Activated CD4-positive, alpha-beta T cell treated with anti-CD3 and anti-CD28 coated beads, Interleukin-2, amount 50 U/mL, for 1 hour (primary cell): ENCODE measurements at regions not wholly inside any gene's neighbourhood (a gene's known extent, or its start where the extent isn't known, plus 50 kb on each side); places are given as distances from the start of the nearest gene placed in this dataset.

Experiments
- DNase-seq: peaks from one replicate; pipeline ENCODE4 v3.0.0-alpha.2; 2020

DNA sequence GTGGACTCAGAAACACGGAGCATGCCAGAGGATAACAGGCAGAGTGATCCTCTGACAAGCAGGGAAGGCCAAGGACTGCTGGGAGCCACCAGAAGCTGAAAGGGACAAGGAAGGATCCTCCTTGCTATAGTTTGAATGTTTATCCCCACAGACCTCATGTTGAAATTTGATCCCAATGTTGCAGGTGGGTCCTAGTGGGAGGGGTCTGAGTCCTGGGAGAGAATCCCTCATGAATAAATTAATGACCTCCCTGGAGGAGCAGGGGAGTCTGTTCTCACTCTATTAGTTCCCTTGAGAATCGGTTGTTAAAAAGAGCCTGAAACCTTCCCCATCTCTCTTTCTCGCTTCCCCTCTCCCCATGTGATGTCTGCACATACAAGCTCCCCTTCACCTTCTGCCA lies 124.4 kb downstream of the FBXO15 start:
- no peak for DNase-seq

DNA sequence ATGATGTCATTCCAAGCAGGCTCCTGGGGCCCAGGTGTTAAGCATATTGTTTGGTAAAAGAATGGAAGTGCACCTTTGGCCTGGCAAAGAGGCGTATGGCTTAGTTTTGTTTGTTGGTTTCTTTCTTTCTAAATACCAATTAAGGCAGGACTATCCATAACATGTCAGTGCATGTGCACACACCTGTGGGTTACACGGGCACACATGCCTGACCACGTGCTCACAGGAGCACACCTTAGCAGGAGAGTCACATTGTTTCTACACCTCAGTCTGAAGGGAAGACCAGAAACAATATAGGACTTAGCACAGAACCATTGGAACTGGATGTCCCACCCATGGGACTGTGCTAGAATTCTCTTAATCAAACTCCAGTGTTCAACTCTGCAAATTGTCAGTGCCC lies 127.8 kb downstream of the FBXO15 start:
- DNase-seq: no peak

DNA sequence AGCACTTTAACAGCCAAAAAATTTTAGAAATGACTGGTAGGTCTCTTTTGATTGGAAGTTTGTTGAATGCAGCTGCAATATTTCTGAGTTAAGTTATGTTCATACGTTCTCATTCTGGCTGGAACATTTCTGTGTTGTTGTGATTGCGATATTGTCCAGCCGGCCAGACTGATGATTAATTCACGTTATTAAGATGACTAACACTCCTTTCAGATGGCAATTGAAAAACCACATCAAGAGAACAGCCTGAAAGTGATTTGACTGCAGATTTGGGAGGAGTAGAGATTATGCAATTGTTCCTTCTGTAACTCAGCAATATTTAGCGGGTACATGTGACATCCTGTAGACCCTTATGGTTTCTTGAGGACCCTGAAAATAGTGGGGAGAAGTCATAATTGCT lies 133.7 kb downstream of the FBXO15 start:
- no peak for DNase-seq

DNA sequence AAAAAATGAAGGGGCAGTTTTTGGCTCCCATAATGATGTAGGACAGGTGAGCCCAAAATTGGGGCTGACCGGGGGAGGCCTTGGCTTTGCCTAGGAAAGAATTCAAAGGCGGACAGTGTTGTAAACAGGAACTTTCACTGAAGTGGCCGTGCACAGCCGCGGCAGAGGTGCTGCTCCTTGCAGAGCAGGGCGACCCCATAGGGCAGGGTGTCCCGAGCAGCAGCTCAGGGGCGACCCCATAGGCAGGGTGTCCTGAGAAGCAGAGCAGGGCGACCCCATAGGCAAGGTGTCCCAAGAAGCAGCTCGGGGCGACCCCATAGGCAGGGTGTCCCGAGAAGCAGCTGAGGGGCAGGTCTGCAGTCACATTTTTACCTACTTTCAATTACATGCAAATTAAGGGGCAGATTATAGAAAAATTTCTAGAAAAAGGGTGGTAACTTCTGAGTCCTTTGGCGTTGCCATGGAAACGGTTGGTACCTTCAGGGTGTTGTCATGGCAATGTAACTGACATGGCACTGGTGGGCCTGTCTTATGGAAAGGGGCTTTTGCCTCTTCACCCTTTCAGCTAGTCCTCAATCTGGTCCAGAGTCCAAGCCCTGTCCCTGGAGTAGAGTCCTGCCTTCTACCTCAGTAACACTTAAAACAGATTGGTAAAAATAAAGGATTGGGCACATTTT lies 134.5 kb downstream of the FBXO15 start:
- no peak for DNase-seq

DNA sequence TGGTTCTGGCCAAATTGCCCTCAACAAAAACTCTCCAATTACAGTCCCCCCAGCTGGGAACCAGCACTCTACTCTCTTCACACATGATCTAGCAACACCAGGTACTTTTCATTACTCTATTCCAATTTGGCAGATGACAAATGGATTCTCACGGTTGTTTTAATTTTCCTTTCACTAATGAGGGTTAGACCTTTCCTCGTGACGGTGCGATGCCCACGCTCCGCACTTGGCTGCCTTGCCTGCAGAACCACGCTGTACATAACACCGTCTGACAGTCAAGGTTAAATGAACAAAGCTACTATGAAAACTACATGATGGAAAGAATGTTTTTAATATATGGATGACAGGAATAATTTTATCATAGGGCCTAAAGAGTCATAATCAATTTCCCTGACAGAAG lies 141.5 kb downstream of the FBXO15 start:
- no peak for DNase-seq

DNA sequence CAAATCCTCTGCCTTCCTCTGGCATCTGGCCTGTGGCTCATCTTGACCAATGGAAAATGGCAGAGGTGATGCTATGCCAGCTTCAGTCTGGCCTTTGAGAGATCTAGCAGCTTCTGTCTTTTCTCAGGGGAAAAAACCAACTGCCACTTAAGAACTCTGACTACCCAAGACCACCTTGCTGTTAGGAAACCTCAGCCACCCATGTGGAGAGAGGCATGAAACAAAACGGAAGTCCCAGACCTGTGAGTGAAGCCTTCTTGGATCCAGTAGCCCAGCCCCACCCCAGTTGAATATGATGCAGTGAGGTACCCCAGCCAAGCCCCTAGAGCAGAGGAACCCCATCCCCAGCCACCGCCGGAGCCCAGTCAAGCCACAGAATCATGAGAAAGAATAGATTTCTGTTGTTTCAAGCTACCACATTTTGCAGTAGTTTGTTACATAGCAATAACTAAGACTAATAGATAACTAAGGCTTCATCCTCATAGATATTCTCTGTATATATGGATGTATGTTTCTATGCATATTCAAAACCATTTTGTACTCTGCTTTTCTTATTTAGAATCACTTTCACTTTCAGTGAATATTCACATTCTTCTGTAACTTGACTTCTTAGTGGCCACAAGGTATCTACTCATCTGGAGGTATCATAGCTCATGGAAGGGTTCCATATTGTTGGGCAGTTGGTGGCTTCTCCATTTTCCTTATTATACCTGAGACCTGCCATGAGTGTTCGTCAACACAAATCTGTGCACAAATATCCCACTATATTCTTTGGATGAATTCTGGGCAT lies 142.1 kb downstream of the FBXO15 start:
- DNase-seq: no peak

DNA sequence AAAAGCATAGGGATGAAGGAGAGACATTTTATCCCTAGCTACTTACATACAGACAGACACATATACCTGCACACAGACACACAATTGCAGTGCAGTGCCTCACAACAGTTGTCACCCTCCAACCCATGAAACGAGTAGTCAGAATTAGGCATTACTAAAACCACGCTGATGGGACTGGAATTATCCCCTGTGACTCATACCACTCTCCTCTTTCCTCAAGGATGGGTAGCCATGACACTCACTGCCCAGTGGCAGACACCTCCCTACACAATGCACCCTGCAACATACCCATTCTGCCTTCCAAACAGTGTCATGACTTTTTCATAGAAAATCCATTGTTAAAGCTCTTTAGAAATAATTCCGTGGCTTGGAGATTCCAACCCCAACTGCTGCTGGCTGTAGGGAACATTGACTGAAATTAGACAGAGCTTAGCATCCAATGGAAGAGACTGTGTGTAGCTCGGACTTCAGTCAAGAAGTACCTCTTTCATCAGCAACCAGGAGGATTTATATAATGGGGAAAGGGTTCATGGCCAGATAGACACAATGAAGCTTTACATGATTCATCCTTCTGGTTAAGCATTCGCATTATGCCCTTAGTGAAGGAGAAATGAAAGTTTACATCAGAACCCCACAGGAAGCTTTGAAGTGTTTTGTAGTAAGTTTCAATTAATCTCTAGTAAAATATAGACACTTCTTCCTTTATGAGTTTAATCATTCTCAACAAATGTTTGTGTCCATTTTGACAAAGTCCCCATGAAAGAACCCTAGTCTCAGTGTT lies 155.2 kb downstream of the FBXO15 start:
- DNase-seq: no peak

DNA sequence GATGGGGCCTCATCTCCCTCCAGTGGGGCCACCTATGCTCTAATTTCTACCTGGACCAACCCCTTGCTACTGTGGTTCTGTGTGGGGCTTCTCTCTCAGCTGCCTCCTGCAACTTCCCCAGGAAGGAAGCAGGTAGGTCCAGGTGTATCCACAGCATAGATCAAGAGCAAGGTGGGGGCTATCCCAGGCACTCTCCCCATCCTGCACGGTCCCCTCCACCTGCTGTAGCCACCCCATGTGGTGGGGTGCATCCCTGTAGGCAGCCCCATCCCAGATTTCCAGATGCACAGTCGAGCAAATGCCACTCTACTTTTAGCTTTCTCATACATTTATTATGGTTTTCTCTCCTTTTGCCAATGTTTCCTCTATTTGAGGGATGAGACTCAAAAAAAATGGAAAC lies 156.1 kb downstream of the FBXO15 start:
- DNase-seq: no peak

DNA sequence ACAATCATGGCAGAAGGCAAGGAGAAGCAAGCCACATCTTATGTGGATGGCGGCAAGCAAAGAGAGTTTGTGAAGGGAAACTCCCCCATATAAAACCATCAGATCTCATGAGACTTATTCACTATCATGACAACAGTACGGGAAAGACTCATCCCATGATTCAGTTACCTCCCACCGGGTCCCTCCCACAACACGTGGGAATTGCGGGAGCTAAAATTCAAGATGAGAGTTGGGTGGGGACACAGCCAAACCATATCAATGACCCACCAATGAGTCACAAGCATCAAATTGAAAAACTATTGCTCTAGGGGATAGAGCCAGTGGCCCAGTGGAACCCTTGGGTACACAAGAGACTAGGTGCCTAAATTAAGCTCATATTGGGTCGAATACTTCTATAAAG lies 157.4 kb downstream of the FBXO15 start:
- DNase-seq: no peak

DNA sequence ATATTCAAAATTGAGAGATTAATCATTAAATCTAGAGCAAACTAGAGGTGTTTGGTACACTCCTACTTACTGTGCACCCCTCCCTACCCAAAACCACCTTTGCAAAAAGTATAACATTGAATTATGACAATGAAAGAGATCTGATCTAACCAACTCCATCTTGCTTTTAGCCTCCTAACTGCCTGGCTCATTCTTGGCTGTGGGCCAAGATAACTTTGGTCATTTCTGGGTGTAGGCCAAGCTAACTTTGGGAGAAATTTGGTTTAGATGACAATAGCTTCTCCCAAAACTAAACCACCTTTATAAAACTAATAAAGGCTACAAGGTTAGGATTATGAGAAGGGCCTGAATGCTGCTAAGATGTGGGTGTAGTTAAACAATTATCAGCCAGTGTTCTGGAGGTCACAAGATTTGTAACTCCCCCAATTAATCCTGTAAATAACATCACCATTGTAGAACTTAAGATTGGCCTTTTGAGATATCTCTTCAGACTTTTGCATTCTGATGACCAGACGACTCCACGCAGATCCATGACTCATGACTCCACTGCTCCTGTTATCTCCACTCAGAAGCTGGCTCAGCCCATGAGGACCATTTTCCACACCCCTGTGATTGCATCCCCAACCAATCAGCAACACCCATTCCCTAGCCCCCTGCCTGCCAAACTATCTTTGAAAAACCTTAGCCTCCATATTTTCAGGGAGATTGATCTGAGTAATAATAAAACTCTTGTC lies 160.2 kb downstream of the FBXO15 start:
- no peak for DNase-seq

DNA sequence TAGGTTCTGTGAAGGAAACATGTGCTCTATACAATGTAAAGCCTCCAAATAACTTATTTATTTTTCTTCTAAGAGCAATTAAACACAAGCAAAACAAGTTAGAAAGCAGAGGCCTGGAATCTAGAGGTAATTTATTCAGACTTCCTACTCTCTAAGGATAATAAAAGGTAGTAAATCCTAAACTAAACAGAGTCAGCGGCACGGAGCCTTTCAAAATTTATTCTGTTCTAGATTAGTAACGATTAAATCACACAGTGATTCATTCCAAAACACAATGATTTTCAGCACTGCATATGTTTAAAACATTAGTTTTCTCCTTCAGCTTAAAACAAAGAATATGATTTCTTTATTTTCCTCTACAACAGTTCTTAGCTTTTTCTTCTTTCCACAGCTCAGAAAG lies 160.9 kb downstream of the FBXO15 start:
- DNase-seq: no peak

DNA sequence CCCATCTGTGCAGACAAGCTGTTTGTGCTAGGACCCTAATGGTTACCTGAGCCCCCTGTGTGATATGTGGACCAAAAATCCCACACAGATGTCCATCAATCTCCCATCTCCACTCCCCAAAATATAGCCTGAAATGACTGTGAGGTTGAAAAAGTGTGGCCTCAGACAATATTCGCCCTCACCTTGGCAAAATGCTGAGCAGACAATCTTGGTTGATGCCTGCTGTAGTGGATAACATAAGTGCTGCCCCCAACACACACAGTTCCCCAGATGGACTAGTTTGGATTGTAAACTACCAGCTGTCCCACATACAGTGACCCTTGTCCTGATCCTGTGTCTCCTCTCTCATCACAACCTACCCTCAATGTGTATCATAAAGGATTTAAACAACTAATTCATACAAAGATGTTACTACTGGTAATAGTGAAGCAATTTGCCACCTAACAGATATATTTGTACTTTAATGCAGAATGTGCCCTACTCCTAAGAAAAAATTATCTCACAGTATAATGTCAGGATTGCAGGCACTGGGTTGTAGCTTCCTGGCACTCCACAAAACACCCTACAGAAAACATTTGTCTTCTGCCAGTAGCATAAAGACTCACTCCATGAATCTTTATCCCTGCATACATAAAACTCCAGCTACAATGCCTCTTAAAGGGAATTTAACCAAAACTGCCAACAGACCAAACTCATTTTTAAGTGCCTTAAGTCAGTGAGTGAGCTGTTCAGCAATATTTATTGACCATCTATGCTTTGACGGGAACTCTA lies 161.6 kb downstream of the FBXO15 start:
- DNase-seq: no peak

DNA sequence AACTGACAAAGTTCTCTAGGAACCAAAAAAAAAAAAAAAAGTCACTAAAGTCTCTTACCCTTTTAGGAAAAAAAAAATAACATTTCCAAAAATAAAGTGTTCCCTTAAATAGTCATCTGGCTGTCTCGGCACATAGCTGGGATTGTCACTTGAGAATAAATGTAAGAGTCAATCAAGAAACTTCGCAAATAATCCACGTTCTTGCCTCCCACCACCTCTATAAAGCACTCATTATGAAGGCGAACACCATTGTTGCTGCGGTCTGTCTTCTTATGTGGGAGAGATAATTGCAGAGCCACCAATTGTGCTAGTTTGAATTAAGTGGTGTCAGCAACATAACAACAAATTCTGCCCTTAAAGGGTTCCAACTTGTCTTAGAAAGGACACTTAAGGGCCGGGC lies 163.7 kb downstream of the FBXO15 start:
- no peak for DNase-seq

DNA sequence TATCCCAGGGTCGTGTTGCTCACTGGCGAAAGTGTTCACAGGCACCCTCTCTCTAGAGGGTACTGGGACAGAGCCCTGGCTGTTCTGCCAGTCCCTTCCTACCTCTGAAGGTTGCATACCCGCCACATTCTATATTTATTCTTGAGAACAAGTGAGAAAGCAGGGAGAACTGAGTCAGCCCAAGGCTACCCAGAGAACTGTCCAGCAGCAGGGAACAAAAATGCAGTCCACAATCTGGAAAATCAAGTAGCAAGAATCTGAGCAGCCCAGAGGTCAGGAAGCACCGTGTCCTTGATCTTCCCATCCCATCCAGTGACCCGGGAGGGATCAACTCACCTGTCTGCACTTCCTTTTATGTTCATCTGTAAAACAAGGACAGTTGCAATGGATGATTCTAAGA lies 164.1 kb downstream of the FBXO15 start:
- no peak for DNase-seq

DNA sequence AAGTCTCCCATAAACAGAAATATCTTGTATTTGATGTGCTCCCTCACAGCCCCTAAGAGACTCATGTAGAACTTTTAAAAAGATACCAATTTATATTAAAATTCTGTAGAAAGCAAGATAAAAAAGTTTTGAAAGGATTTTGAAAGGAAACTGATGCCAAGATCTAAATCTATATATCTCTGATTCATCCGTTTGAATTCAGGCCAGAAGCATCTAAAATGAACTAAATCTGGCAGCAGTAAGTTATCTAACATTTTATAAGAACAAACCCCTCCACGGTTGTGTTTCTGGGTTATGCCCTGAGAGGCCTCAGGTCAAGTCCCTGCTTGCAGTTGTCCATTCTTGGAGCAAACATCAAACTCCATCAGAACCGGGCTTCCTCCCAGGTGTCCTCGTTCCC lies 165.8 kb downstream of the FBXO15 start:
- no peak for DNase-seq

DNA sequence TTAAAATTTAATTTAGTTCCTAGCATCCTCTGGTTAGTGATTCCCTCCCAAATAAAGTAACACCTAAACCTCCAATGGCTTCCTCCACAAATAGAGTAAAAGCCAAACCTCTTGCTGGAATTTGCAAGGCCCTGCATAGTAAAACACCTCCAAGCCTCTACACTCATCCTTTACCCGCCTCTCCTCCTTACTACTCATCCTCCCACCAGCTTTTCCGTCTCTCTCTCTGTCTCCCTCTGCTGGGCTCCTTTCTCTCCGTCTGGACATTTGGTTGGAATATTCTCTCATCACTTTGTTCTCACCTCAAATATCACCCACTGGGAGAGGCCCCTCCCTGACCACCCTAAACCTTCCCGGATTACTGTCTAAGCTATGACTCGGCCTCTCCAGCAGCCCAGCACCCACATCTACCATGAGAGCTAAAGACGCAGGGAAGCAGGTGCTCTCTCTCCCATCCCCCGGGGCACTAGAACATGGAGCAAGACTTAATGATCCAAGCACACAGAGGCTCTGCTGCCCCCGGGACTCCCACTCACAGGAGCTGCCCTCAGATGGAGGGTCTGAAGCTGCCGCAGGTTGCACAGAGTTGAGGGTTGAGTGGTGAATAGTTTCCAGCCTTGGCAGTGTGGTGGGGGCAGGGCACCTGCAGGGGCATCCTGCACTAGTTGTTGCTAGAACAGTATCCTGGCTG lies 167.2 kb downstream of the FBXO15 start:
- no peak for DNase-seq

DNA sequence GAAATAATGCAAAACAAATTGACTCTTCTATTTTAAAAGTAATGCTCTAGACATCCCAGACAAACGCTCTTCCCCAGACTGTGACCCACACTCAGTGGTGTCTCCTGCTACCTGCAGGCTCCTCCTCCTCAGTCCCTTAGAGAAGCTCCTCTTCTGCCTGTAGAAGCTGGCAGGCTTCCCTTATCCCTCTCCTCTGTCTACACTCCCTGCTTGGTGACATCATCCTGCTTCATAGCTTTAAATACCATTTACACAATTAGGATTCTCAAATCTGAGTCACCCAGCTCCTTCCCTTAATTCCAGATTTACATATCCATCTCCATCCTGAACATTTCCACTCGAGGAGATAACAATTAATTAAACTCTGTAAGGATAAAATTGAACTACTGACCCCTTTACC lies 167.9 kb downstream of the FBXO15 start:
- DNase-seq: no peak

DNA sequence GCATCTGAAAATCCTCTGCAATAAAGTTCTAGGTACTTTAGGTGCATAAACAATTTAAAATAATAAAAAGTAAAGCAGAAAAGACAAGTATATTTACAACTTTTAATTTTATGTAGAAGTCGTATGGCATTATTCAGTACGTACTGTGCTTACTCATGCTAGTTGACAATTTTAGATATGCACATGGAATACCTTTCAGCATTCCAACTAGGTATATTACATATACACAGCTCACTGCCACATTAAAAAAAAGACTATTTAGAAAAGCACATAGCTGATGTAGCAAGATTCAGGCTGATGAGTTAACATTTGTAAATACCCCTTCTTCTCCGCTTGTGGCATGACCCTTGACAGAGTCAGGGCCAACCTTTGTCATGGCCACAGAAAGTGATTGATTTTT lies 171.2 kb downstream of the FBXO15 start:
- DNase-seq: no peak

DNA sequence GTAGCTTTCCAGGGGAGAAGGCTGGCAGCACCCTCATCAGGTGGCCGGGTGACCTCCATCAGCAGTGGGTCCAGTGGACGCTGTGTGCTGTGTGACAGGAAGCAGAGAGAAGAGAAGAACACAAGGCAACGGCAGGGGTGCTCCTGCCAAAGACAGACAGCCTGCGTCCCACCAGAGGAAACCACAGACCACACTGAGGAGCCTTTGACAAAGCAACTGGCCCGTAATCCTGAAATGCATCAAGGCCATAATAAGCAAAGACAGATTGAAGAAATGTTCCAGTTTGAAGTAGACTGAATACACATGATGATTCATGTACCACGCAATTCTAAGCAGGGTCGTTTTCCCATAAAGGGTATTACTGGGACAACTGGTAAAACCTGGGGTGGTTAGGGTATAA lies 172.4 kb downstream of the FBXO15 start:
- no peak for DNase-seq

DNA sequence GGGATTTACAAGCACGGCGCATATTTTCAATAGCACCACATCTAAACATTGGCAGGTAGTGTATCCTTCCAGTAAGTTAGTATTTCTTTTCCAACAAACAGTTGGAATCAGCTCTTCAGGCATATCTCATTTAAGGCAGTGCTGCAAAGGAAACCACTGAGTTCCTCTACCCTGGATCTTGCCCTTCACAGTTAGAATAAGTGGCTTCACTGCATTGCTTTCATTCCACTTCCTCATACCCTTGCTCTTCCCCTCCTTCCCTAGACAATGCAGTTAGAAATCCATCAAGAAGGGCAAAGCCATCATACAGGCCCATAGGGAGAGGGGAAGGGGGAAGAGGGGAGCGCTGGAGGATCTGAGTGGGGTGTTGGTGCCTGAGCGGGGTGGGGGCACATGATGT lies 173.7 kb downstream of the FBXO15 start:
- no peak for DNase-seq

DNA sequence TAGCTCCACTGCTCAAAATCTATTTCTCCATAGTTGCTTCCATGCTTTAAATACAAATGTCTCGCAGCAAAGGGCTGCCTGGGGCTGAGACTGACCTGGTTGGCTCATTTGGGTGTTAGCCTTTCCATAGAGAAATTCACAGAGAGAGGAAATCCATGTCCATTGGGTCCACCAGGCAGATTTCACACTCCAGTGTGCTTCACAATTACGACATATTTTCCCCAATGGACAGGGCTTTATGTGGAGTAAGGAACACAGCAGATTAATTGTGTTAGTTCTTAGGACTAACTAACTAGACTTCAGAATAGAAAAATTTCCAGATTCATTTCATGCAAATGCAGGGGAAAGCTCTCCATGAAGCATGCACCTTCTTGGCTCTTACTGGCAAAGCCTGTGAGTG lies 180.7 kb downstream of the FBXO15 start:
- DNase-seq: no peak

DNA sequence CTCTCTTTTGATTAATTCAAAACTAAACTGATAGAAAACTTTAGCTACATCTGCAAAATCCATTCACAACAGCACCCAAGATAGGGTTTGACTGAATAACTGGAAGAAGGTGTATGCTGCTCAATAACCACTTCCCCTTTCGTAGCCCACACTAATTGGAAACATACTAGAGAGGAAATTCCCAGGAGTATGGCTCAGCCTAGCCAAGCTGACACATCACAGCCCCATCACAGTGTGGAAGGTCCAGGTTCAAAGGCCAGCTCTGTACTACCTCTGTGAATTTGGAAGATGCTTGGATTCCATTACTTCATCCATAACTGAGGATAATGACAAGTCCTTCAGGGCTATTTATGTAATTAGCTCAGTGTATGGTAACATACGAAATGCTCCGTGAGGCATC lies 185.4 kb downstream of the FBXO15 start:
- no peak for DNase-seq
